ENCODE measurements at regions not wholly inside any gene's neighbourhood (a gene's known extent, or its start where the extent isn't known, plus 50 kb on each side); places are given as distances from the start of the nearest gene placed in this dataset.

GRCh38 chr16:79320956-79321355, 279.6 kb downstream of the MAF start:
- TF ChIP-seq NR2C2 (CRISPR knock-in tag; IDR thresholded peaks at IDR 0.05) (no peak), MAX (CRISPR knock-in tag; IDR thresholded peaks at IDR 0.05) (no peak), RORB (CRISPR knock-in tag; IDR thresholded peaks at IDR 0.05) (no peak), CTCF (IDR thresholded peaks at IDR 0.05) (no peak), ETV6 (CRISPR knock-in tag; IDR thresholded peaks at IDR 0.05) (no peak), CREB1 (CRISPR knock-in tag; IDR thresholded peaks at IDR 0.05) (no peak), HMGXB4 (CRISPR knock-in tag; IDR thresholded peaks at IDR 0.05) (no peak), TEAD1 (CRISPR knock-in tag; IDR thresholded peaks at IDR 0.05) (no peak), JUN (CRISPR knock-in tag; IDR thresholded peaks at IDR 0.05) (no peak), E2F5 (CRISPR knock-in tag; IDR thresholded peaks at IDR 0.05) (no peak), SOX15 (CRISPR knock-in tag; IDR thresholded peaks at IDR 0.05) (no peak), KAT7 (CRISPR knock-in tag; IDR thresholded peaks at IDR 0.05; ENCODE audit: borderline replicate concordance) (no peak), ATF6 (CRISPR knock-in tag; IDR thresholded peaks at IDR 0.05) (no peak), PRDM15 (CRISPR knock-in tag; IDR thresholded peaks at IDR 0.05) (no peak)
